Erythroblast (primary cell): ENCODE measurements at regions not wholly inside any gene's neighbourhood (a gene's known extent, or its start where the extent isn't known, plus 50 kb on each side); places are given as distances from the start of the nearest gene placed in this dataset.

Experiments
- GATA1 ChIP-seq: IDR thresholded peaks from 2 replicates; pipeline ENCODE4 v1.6.1; 2011; ENCODE audit warnings: low read depth, mild to moderate bottlenecking, control low read depth, low read length, moderate library complexity
- POLR2A ChIP-seq: IDR thresholded peaks from 2 replicates; pipeline ENCODE4 v1.6.1; 2011; ENCODE audit warnings: mild to moderate bottlenecking, low read length

DNA sequence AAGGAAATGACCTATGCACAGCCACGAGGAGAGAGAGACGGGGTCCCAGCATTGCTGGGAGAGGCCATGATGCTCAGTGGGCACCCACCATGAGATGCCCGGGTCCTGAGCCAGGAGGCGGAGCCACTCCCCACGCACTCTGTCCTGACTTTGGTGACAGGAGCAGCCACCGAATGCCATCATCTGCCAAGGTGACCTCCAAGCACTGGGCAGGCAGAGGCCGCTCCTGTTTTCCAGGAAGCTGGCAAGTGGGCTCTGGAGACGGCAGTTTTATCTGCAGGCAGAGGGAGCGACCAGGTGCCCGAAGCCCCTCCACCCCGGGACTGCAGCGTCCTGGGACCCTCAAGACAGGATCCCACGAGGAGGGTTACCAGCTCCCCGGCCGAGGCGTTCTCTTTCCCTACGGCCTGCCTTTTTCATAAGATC, 453.9 kb downstream of the BRD1 start:
- TF ChIP-seq POLR2A (no peak), GATA1 (no peak)
